T-helper 9 cell (primary cell): ENCODE measurements at regions not wholly inside any gene's neighbourhood (a gene's known extent, or its start where the extent isn't known, plus 50 kb on each side); places are given as distances from the start of the nearest gene placed in this dataset.
"Not testable (repeated sequence)": the region's sequence is repeated elsewhere in the genome, so short reads cannot be mapped to it uniquely, and the experiment has no call there.

Experiments used
- DNase-seq: peaks from one replicate; pipeline ENCODE4 v3.0.0-alpha.2; 2020

DNA sequence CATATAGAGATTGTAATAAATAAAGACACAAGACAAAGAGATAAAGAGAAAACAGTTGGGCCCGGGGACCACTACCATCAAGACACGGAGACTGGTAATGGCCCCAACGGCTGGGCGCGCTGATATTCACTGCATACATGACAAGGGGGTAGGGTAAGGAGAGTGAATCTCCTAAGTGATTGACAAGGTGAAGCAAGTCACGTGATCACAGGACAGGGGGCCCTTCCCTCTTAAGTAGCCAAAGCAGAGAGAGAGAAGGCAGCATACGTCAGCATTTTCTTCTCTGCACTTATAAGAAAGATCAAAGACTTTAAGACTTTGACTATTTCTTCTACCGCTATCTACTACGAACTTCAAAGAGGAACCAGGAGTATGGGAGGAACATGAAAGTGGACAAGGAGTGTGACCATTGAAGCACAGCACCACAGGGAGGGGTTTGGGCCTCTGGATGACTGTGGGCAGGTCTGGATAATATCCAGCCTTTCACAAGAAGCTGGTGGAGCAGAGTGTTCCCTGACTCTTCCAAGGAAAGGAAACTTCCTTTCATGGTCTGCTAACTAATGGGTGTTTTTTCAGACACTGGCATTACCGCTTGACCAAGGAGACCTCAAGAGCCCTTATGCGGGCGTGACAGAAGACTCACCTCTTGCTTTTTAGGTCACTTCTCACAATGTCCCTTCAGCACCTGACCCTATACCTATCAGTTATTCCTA, 75.6 kb downstream of the MRPL39 start:
- not testable (repeated sequence) for DNase-seq

DNA sequence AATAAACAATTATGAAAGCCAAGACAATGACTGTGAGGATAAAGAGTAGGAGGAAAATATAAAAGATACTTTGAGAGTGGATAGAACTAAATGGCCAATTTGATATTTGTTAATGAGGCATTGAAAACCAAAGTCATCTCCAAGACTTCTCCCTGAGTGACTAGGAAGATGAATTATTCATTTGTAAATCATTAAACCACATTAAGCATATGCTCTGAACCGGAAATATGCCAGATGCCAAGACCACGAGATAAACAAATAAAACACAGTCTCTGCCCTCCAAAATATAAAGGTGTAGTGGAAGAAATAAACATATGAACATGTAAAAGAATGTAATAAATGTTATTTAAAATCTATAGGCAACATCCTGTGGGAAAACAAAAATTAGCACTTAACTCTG, 78.8 kb downstream of the MRPL39 start:
- no peak for DNase-seq

DNA sequence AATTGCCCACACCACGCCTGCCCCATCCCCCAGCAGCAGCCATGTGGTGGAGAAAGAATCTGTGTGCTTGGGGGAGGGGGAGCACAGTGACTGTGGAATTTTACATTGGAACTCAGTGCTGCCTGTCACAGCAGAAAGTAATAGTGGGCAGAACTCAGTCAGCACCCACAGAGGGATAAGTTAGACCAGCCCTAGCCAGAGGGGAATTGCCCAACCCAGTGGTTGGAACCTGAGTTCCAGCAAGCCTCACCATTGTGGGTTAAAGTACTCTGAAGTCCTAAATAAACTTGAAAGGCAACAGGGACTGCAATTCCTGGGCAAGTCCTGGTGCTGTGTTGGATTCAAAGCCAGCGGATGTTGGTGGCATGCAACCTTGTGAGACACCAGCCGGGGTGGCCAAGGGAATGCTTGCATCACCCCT, 88.8 kb downstream of the MRPL39 start:
- DNase-seq: no peak

DNA sequence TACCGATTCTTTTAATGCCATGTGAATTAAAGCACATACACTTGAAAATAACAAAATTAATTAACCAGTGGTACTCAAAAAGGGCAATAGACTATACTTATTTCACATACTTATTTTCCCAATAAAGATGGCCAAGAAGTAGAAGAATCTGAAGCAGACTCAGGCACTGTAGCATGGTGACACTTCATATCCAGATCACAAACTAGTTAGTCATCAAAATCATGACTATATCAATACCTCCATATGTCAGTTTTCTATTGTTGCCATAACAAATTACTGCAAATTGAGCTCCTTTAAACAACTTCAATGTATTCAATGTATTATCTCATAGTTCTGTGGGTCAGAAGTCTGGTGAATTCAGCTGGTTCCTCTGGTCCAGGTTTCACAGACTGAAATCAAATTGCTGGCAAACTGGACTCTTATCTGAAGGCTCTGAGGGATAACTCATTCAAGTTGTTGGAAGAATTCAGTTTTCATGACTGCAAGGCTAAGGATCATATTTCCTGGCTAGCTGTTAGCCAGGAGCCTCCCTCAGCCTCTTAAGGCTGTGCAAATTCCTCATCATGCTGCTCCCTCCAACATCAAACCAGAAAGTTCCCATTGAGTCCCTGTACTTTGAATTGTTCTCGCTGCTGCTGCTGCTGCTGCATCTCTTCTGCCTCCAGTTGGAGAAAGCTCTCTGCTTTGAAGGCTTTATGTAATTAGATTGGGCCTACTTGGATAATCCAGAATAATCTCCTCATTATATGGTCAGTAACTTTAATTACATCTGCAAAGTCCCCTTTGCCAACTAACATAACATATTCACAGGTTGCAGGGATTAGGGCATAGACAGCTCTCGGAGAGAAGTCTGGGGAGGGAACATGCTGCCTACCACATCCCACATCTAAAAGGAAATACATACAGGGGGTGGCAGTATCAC, 91.5 kb downstream of the MRPL39 start:
- no peak for DNase-seq

DNA sequence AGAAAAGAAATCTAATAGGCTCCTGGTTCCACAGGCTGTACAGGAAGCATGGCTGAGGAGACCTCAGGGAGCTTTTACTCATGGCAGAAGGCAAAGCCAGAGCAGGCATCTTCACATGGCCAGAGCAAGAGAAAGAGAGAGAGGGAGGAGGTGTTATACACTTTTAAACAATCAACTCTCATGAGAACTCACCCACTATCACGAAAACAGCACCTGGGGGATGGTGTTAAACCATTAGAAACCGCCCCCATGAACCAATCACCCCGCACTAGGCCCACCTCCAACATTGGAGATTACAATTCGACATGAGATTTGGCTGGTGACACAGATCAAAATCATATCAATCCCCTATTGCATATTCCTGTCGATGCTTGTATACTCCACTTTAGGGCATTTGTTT, 93.5 kb downstream of the MRPL39 start:
- no peak for DNase-seq

DNA sequence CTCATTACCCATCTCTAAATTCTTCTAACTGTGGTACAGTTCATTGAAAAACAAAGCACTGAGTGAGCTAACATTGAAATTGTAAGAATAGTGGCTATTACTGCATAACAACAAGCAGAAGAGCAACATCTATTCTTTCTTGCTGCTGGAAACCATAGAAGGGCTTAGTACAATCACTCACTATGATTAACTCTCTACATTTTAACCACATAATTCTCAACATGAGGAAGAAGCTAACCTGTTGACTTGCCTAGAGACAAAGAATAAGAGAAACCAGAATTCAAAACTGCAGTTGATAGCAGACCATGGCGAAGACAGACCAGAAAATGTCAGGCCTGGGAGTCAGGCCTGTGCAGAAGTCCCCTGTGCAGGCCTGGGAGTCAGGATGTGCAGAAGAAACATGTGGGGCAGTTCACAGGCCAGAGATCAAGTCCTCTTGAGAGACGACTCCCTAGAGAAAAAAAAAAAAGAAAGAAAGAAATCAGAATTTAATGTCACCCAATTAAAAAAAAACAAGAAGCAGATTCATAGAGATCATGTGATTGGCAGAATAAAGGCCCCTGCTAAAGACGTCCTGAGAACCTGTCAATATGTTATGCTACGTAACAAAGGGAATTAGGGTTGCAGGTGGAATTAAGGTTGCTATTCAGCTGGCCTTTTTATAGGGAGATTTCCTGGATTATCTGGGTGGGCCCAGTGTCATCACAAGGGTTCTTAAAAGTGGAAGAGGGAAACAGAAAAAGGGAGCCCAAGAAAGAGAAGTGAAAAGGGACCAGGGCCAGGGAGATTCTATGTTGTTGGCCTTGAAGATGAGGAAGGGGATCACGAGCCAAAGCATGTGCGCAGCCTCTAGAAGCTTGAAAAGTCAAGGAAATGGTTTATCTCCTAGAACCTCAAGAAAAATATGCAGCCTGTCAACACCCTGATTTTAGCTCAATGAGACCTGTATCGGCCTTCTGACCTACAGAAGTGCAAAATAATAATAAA, 94.9 kb downstream of the MRPL39 start:
- DNase-seq: no peak

DNA sequence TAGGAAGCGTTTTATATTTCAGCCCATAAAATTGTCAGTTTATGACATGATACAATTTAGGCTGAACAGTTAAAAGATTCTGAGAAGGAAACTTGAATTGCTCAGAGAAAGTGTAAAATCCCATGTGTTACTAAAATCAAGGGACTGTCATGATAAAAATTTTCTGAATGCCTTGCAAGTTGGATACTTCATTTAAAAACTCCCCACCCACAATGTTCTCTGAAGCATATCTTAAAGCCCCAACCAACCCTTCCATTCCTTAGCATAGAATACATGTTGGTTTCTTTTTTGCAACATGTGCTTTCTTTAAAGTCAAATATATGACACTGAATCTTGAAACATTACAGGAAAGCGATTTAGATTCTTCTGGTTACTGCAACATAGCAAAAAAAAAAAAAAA, 97.4 kb downstream of the MRPL39 start:
- DNase-seq: no peak

DNA sequence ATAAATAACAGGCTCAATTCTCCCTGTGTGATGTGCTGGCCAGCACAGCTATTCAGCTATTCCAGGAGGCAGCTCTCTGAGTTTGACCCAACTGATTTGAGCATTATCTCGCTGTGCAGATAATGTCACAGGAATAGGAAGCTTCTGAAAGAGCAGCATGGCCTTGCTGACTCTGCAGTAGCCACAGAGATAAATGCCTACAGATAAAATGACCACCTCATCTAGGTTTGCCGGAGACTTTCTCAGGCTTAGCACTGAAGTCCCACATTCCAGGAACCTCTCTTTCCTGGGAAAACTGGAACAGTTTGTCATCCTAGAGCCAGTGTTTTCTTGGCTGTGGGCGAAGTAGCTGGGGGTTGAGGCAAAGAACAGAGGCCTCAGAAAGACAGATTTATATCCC, 98.9 kb downstream of the MRPL39 start:
- DNase-seq: no peak

DNA sequence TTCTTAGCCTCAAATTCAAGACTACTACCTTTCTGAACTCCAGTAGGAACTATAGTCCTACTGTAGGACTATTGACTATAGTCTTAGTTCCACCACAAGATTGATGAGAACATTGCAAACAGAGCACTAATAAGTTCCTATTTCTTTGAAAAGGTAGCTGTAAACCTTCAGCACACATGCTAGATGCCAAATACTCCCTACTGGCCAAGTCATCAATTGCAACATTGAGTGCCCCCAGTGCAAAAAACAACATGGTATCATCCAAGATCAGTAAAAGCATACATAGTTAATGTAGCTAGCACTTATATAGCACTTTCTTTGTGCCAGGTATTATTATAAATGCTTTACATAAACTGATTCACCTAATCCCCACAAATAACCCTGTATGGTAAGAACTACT, 99.8 kb downstream of the MRPL39 start:
- DNase-seq: no peak

DNA sequence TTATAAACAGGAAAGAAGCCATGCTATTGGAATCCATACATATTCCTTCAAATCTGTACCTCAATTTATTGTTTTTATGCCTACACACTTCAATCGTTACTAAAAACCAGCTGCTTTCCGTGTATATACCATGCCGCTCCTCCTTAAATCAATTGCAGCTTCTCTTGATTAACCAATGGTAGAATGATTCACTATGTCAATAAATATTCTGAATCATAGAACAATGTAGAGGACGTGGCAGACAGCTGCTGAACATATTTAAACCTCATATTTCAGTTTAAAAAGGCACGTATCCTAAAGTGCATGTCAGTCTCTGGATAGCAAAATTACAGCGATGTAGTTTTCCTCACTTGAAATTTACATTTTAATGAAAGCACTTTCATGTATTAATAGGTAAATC, 100.4 kb downstream of the MRPL39 start:
- no peak for DNase-seq

DNA sequence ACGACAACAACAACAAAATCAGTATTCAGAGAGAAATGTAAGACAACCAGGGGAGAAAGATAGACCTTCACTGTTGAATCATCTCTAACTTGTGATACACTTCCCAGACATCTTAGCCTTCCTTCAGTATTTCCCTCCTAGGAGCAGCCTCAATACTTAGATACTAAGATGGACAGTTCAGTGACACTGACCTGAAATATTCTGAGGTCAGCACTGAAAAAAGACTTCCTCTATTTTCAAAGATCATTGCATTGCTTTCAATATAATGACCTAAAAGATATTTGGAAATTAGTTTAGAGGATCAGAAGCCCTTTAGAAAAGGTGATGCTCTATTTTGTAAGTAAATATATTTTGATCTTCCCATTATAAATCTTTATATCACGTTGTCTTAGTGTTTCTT, 101.0 kb downstream of the MRPL39 start:
- DNase-seq: no peak

DNA sequence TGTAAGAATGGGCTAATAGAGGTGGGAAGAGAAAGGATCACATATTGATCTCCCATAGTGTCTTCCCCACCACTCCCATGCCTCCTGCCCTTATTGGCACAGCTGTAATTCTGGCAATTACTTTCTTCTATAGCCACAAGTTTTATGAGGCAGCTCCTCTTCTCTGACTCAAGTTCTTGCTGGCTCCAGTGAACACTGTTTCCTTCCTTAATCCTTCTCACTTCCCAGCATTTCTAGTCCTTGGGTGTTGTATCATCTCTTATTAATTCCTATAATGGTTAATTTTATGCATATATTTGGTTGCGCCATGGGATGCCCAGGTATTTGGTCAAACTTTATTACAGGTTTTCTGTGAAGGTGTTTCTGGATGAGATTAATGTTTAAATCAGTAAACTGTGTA, 103.3 kb downstream of the MRPL39 start:
- DNase-seq: no peak

DNA sequence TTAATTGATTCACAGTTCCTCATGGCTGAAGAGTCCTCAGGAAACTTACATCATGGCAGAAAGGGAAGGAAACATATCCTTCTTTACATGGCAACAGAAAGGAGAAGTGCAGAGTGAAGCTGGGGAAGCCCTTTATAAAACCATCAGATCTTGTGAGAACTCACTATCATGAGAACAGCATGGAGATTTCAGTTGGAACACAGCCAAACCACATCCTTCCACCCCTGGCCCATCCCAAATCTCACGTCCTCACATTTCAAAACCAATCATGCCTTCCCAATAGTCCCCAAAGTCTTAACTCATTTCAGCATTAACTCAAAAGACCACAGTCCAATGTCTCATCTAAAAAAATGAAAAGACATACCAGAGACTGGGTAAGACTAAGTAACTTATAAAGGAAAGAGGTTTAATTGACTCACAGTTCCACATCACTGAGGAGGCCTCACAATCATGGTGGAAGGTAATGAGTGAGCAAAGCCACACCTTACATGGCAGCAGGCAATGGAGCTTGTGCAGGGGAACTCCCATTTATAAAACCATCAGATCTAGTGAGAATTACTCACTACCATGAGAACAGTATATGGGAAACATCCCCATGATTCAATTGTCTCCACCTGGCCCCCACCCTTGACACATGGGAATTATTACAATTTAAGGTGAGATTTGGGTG, 105.2 kb downstream of the MRPL39 start:
- DNase-seq: no peak

DNA sequence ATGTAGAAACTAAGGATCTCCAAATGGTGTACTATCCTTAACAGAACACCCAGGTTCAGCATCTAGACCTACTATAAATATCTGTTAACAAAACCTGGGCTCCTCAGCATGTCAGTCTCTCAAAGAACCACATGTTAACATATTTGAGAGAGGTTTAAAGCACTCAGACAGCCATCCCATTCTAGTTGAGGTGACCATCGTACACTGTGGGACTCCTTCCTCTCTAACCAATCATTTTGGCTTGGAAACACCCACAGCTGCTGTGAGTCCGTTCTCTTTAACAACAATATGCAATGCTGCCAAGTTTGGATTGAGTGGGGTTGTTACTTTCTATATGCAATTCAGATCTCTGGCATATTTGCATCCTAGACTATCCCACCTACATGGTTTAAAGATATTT, 105.8 kb downstream of the MRPL39 start:
- no peak for DNase-seq

DNA sequence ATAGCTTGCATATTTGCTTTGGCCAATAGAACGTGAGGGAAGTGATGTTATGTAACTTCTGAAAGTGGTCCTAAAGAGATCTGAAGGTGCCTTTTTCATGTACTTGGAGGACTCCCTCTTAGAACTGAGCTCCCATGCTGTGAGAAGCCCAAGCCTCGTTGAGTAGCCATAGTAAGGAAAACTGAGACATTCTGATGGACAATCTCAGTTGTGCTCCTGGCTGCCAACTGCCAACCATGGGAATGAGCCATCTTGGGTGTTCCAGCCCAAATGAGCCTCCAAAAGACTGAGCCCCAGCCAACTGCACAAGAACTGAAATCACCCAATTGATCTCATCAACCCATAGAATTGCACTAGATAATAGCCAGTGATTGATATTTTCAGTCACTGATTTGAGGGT, 106.7 kb downstream of the MRPL39 start:
- no peak for DNase-seq

DNA sequence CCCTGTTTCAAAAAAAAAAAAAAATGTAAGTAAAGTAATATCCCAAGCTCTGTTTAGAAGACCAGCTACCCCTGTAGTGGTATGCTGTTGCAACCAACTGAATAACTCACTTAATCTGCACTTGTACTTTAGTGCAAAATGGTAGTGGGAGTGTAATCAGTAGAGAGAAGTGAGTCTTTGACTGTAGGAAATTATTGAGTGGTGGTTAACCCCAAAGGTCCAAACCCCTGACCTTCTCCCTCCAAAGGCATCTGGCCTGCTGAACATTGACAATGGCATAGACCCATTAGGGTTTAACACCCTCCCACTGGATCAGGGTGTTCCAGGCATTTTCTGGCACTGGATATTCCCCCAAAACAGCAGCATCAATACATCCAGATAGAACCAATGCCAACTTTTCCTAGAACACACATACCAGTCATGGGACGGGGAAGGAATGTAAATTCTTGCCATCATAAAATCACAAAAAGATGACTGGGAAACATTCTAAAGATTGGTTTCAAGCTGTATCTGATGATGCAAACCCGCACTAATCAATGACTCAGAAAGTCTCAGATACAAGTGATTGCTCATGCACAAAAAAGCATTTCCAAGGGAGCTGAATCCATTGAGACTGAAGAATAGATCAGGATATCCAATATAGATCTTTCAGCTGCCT, 110.3 kb downstream of the MRPL39 start:
- no peak for DNase-seq

DNA sequence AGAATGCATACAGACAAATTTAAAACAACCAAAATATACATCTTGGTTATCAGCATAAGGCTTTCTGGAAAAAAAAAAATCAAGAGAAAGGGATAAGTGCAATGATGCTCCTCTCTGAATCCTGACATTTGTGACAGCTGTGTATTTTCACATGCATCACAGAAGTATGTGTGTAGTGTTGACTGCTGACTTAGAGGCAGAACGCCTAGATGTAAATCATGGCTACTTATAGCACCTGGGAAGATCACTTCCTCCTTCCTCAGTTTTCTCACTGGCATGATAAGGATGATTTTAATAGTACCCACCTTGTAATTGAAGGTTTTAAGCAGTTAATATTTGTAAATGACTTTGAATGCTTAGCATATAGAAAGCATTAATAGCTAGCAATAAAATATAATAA, 112.5 kb downstream of the MRPL39 start:
- DNase-seq: no peak

DNA sequence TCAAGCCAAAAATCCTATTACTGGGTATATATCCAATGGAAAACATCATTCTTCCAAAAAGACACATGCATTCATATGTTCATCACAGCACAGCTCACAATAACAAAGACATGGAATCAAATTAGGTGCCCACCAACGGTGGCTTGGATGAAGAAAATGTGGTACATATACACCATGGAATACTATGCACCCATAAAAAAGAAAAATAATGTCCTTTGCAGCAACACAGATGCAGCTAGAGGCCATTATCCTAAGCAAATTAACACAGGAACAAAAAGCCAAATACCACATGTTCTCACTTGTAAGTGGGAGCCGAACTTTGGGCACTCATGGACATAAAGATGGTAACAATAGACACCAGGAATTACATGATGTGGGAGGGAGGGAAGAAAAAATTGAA, 113.6 kb downstream of the MRPL39 start:
- DNase-seq: no peak

DNA sequence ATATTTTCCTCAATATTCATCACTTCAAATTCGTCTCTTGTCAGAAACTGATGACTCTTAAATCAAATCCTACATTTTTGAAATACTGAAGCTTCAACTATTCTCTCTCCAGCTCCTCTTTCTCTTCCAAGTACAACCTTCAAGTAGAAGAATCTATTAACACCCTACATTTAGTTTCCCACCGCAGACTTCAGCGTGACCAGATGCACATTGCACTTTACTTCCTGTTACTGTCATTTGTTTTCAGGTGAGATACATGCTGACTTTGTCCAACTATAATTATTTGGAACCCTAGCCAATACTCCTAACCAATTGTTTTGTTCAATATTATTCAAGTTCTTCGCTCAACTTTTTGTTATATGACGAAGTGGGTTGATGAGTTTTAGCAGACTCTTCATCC, 116.0 kb downstream of the MRPL39 start:
- DNase-seq: no peak

DNA sequence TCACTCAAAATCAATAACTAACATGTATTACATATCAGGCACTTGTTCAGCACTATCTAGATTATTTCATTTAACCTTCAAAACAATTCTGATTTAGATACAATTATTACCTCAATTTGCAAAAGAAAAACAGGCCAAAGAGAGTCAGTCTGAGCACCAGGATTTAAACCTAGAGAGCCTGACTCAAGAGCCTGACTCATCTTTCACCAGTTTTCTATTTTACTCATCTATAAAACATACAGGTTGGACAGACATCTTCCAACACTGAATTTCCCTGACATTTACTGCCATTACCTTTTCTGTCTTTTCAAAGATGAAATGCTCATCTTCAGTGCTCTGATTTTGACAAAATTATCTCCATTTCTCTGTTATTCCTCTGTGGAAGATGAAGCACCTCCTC, 116.5 kb downstream of the MRPL39 start:
- DNase-seq: no peak

DNA sequence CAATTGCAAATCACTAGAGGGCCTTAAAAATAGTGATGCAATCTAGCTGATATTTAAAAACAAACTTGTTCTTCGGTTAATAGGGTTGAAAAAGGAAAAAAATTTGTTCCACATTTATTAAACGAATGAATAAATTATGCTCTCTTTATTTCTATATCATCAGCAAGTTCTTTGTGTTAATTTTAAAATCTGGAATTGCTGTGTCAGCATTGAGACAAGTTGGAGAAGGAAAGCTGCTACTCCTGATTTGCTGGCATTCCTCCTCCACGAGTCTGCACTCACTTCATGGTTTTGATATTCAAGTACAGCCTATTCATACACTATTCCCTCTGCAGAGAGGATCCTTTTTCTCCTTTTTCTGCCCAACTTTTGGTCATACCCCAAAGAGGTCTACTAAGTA, 117.6 kb downstream of the MRPL39 start:
- DNase-seq: no peak

DNA sequence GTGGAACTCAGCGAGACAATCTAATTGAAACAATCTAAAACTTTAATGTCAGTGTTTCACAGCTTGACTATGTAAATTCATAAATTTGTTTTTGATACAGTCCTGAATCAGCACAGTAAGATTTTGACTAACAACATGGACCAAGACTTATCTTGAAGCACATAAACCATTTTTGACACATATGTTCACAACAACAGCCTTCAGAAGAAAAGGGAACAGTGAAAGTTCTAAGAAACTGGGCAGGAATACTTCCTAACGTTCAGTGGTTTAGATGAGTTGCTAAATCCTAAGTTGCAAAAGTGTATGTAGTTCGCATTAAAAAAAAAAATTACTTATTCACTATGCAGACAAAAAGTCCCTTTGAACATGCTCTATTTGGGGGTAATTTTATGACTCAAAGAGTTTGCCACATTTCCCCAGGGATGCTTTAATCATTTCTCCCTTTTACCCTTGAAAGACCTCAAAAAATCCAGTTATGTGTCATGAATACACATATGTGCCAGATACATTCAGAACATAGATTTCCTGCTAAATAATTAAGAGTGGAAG, 120.2 kb downstream of the MRPL39 start:
- no peak for DNase-seq
